SK-N-MC (cell line): ENCODE measurements at regions not wholly inside any gene's neighbourhood (a gene's known extent, or its start where the extent isn't known, plus 50 kb on each side); places are given as distances from the start of the nearest gene placed in this dataset.
"Not testable (repeated sequence)": the region's sequence is repeated elsewhere in the genome, so short reads cannot be mapped to it uniquely, and the experiment has no call there.

Experiments
- DNase-seq: peaks from one replicate; pipeline ENCODE4 v3.0.0-alpha.2; 2011; ENCODE audit warnings: low read depth, low spot score
- H3K27ac ChIP-seq: fragments of 200-600 bp; sonication (generic); 2 replicates; pipeline ENCODE4 v1.5.1; 2016; ENCODE audit warnings: mixed run types
- H3K36me3 ChIP-seq: fragments of 200-600 bp; sonication (generic); 2 replicates; pipeline ENCODE4 v1.6.1; 2017; ENCODE audit warnings: antibody characterized with exemption, low read length, mixed read lengths; ENCODE audit not compliant: insufficient read depth
- H3K4me3 ChIP-seq: fragments of 200-600 bp; sonication (generic); 2 replicates; pipeline ENCODE4 v1.5.1; 2016
- H3K9ac ChIP-seq: fragments of 200-600 bp; sonication (generic); 2 replicates; pipeline ENCODE4 v1.8.0; 2017; ENCODE audit warnings: mixed run types, mixed read lengths; ENCODE audit not compliant: insufficient read length
- H3K9me3 ChIP-seq: fragments of 200-600 bp; sonication (generic); 2 replicates; pipeline ENCODE4 v1.6.1; 2017; ENCODE audit warnings: low read depth, mild to moderate bottlenecking, antibody characterized with exemption, low read length, moderate library complexity, mixed read lengths
- EZH2 ChIP-seq: fragments of 200-600 bp; sonication (generic); IDR thresholded peaks from one replicate; pipeline ENCODE4 v1.6.1; 2017; ENCODE audit warnings: antibody characterized with exemption
- FOXP2 ChIP-seq: optimal IDR thresholded peaks from 2 replicates; pipeline ENCODE3; 2011; ENCODE audit warnings: mild to moderate bottlenecking, moderate library complexity; ENCODE audit not compliant: insufficient read depth; ENCODE audit errors: extremely low read length, control extremely low read depth
- POLR2AphosphoS5 ChIP-seq: IDR thresholded peaks from 2 replicates; pipeline ENCODE4 v1.6.1; 2012; ENCODE audit warnings: mild to moderate bottlenecking, low read depth, low read length, borderline replicate concordance

DNA sequence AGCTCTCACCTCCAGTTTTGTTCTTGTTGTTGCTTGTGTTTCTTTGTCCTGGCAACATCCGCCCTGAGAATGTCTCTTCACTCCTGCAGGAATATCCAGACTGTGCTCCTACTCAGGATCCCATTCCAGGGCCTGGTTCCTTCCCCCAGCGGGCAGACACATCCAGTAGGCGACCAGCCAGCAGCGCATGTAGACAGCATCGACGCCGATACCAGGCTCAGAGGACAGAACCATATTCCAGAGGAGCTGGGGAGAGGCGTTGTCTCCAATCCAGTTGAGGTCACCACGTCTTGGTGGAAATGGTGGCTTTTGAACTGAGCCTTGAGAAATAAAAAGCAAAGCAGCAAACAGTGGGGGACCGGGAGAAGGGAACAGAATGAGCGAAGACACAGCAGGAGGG, 114.6 kb upstream of the THBS2 start:
- Histone ChIP-seq H3K9ac (no peak overlapping the region), H3K9me3 (no peaks in the 10 kb centered on the region), H3K27ac (no peak overlapping the region), H3K36me3 (no peaks in the 10 kb centered on the region), H3K4me3 (no peak overlapping the region)
- no peak for DNase-seq
- TF ChIP-seq FOXP2: no peak
- TF ChIP-seq POLR2AphosphoS5: no peak
- no peak for TF ChIP-seq EZH2

DNA sequence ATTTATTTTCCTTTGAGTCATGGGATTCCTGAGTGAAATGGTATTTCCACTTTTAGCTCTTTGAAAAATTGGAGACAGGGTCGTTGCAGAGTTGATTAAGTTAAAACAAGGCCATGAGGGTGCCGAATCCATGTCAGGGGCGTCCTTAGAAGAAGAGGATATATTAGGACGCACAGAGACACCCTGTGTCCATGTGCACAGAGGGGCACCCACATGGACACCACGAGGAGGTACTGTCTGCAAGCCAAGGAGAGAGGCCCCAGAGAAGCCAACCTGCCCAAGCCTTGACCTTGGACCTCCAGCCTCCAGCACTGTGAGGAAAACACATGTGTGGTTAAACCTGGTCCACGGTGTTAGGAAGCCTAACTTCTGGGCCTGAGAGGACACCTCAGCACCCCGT, 113.9 kb upstream of the THBS2 start:
- Histone ChIP-seq H3K4me3 (no peak overlapping the region), H3K27ac (no peak overlapping the region), H3K9ac (no peak overlapping the region), H3K9me3 (no peaks in the 10 kb centered on the region), H3K36me3 (no peaks in the 10 kb centered on the region)
- no peak for TF ChIP-seq FOXP2
- TF ChIP-seq EZH2: no peak
- TF ChIP-seq POLR2AphosphoS5: no peak
- DNase-seq: no peak

DNA sequence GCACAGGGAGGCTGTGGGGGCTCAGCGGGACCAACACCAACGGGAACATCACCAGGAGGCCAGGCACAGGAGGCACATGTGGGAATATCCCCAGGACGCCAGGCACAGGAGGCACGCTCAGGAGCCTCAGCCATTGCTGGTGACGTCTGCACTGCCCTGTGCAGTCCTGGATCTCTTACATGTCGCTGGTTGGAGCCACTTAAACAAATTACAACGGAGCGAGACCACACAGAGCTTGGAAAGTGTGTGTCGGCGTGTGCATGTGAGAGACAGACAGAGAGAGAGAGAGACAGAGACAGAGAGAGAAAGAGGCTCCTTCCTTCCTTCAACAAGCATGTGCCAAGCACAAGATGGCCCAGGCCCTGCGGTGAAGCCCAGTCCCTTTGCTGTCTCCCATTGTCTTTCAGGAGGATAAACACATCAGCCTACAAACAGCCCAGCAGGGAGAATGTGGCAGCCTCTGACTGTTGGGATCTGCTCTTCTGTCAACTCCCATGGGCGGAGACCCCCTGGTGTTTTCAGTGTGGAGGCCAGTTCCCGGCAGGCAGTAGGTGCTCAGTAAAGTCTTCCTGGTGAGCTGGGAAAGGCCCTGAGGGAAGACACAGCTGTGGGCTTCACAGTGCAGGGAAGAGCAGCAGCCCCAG, 112.7 kb upstream of the THBS2 start:
- DNase-seq: no peak
- TF ChIP-seq POLR2AphosphoS5 (no peak), FOXP2 (no peak), EZH2 (no peak)
- H3K9ac ChIP-seq: no peak overlapping the region
- no peaks in the 10 kb centered on the region for H3K36me3 ChIP-seq
- no peak overlapping the region for H3K27ac ChIP-seq
- no peaks in the 10 kb centered on the region for H3K9me3 ChIP-seq
- H3K4me3 ChIP-seq: no peak overlapping the region

DNA sequence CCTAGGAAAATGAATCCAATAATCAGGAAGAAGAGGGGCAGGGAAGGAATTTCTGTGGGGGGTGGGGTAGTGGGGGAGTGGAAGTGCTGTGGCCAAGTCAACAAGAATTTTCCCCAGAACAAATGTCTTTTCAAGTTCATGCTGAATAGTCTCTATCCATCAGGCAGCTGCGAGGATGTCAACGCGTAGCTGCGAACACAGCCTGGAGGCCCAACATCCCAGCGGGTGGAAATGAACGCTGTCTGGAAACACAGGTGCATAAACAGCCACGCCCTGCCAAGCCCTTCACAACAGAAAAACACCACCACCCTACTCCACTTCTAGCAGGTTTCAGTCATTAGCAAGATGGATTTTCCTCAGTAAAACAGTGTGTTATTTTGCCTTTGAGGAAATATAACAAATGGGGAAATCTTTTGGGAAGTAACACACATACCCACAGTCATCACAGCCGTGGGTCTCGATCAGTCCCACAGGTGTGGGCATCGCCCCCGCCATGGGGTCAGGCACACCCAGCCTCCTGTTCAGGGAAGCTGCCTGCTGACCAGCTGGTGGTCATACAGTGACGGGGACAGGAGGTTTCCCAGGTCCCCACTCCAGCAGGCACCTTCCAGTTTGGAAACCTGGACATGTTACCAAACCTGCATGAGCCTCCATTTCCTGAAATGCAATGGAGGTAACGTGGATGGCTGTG, 112.1 kb upstream of the THBS2 start:
- Histone ChIP-seq H3K9ac (no peak overlapping the region), H3K27ac (no peak overlapping the region), H3K9me3 (no peaks in the 10 kb centered on the region), H3K4me3 (no peak overlapping the region), H3K36me3 (no peaks in the 10 kb centered on the region)
- no peak for DNase-seq
- TF ChIP-seq FOXP2 (no peak), EZH2 (no peak)

DNA sequence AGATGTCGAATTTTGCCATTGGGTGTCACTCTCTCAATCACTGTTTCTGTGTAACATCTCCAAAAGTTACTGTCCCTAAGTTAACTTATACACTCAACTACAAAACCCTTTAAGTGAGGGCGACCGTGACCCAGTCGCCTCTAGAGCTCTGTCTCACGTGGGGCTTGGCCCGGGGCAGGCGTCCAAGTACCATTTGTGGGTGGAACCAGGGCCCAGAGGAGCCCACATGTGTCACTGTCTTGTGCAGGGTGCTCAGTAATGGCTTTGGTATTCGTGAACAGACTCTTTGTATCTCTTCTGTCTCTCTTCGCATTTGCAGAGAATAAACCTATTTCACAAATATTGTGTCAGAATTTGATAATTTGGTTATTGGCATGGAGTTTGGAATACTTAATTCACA, 109.9 kb upstream of the THBS2 start:
- H3K27ac ChIP-seq: no peak overlapping the region
- TF ChIP-seq FOXP2 (no peak), POLR2AphosphoS5 (no peak), EZH2 (no peak)

DNA sequence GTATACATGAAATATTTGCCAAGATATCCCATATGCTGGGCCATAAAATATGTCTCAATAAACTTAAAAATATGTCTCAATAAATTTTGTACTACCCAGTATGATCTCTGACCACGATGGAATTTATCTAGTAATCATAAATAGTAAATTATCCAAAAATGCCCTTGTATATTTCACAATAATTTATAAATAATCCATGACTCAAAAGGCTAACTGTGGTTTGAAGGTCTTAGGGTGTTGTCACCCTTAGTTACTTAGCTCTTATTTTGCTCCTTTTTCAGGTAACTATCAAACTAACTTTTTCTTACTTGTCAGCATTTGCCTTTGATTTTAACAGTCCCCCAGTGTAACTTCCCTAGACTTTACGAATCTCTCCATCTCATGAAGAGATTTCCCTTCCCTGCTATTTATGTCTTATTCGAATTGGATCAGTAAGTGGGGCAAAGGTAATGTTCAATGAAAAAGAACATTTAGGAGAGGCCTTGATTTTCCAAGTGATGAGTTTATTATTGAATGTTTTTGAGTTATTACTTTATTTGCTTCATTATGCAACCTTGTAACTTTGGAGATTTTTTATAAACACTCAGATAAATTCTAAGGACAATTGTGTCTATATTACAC, 109.0 kb upstream of the THBS2 start:
- no peak for TF ChIP-seq POLR2AphosphoS5
- TF ChIP-seq FOXP2: no peak
- TF ChIP-seq EZH2: no peak
- H3K9me3 ChIP-seq: no peaks in the 10 kb centered on the region
- no peak for DNase-seq
- no peaks in the 10 kb centered on the region for H3K36me3 ChIP-seq
- no peak overlapping the region for H3K4me3 ChIP-seq
- H3K9ac ChIP-seq: no peak overlapping the region
- no peak overlapping the region for H3K27ac ChIP-seq

More for the DNA sequence above, 109.9 kb upstream of the THBS2 start:
- DNase-seq: no peak
- Histone ChIP-seq H3K36me3 (no peaks in the 10 kb centered on the region), H3K9ac (no peak overlapping the region), H3K4me3 (no peak overlapping the region), H3K9me3 (no peaks in the 10 kb centered on the region)

DNA sequence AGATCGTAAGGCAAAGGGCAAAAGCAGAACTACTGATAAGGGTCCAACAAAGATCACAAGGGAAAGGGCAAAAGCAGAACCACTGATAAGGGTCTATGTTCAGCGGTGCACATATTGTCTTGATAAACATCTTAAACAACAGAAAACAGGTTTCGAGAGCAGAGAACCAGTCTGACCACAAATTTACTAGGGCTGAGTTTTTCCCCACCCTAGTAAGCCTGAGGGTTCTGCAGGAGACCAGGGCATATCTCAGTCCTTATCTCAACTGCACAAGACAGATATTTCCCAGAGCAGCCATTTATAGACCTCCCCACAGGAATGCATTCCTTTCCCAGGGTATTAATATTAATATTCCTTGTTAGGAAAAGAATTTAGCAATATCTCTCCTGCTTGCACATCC, 101.4 kb upstream of the THBS2 start:
- not testable (repeated sequence) for H3K9me3 ChIP-seq, H3K27ac ChIP-seq, H3K9ac ChIP-seq, DNase-seq, H3K36me3 ChIP-seq, H3K4me3 ChIP-seq

DNA sequence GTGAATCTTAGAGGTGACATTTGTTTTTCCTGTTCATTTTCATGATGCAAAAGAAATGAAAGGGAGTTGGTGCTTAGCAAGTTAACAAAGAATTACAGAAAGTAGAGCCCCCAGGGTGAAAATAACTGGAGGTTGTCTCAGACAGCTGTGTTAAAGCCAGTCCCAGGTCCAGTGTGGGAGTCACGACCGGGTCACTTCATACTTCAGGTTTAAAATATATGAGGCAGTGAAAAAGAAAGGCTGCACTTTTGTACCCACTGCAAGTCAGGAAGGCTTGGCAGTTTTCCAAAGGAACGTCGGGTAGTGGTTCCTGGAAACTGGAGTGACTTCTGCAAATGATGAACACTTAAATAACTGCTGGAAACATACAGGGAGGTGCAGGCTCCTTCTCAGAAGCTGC, 91.5 kb upstream of the THBS2 start:
- no peak for DNase-seq
- H3K27ac ChIP-seq: no peak overlapping the region
- no peak overlapping the region for H3K4me3 ChIP-seq
- H3K9me3 ChIP-seq: no peaks in the 10 kb centered on the region
- H3K36me3 ChIP-seq: no peaks in the 10 kb centered on the region
- no peak for TF ChIP-seq FOXP2
- TF ChIP-seq POLR2AphosphoS5: no peak
- TF ChIP-seq EZH2: no peak
- no peak overlapping the region for H3K9ac ChIP-seq

DNA sequence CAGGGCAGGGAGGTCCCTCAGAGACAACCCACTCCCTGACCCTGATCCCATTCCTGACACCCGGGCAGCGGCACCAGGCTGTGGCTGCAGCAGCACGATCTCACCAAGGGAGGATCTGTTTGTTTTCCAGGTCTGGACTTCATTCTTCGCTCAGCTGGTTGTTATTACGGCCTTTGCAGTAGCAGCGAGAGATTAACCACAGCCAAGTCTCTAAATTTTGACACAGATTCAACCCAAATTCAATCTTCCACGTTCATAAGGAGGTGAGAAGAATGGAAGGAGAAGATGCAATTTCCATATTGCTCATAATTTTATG, 91.1 kb upstream of the THBS2 start:
- no peak for TF ChIP-seq EZH2
- no peak for TF ChIP-seq POLR2AphosphoS5
- no peak for TF ChIP-seq FOXP2
- Histone ChIP-seq H3K27ac (no peak overlapping the region), H3K9ac (no peak overlapping the region), H3K36me3 (no peaks in the 10 kb centered on the region), H3K9me3 (no peaks in the 10 kb centered on the region), H3K4me3 (no peak overlapping the region)
- DNase-seq: no peak
